Neural cell (in vitro differentiated cells): ENCODE measurements at regions not wholly inside any gene's neighbourhood (a gene's known extent, or its start where the extent isn't known, plus 50 kb on each side); places are given as distances from the start of the nearest gene placed in this dataset.

Experiments
- H2AFZ ChIP-seq: fragments of 200-600, 300-800 bp; sonication (generic), shearing (Covaris generic); 2 replicates; pipeline ENCODE4 v1.6.0; 2014; ENCODE audit warnings: low read depth, mild to moderate bottlenecking, antibody characterized with exemption, low read length, moderate library complexity
- H3F3A ChIP-seq: fragments of 200-600 bp; shearing (Covaris generic); 2 replicates; pipeline ENCODE4 v1.6.1; 2016; ENCODE audit warnings: mild to moderate bottlenecking, moderate library complexity, mixed read lengths, antibody characterized with exemption, low read length; ENCODE audit not compliant: insufficient read depth, poor library complexity, severe bottlenecking
- H3K27ac ChIP-seq: fragments of 200-600, 300-800 bp; sonication (generic), shearing (Covaris generic); 2 replicates; pipeline ENCODE4 v1.5.1; 2014; ENCODE audit warnings: mild to moderate bottlenecking, low read length, moderate library complexity
- H3K27me3 ChIP-seq: fragments of 300-800, 200-600 bp; sonication (generic), shearing (Covaris generic); 2 replicates; pipeline ENCODE4 v1.6.0; 2014; ENCODE audit warnings: mild to moderate bottlenecking, low read depth, low read length, moderate library complexity; ENCODE audit not compliant: insufficient read depth
- H3K36me3 ChIP-seq: fragments of 300-800, 200-600 bp; sonication (generic), shearing (Covaris generic); 2 replicates; pipeline ENCODE4 v1.5.1; 2014; ENCODE audit warnings: mild to moderate bottlenecking, antibody characterized with exemption, low read length, moderate library complexity; ENCODE audit not compliant: insufficient read depth
- H3K4me2 ChIP-seq: fragments of 300-800, 200-600 bp; sonication (generic), shearing (Covaris generic); 2 replicates; pipeline ENCODE4 v1.6.0; 2014; ENCODE audit warnings: mild to moderate bottlenecking, low read length
- H3K4me3 ChIP-seq: fragments of 300-800, 200-600 bp; sonication (generic), shearing (Covaris generic); 2 replicates; pipeline ENCODE4 v1.5.1; 2014; ENCODE audit warnings: mild to moderate bottlenecking, low read length, moderate library complexity
- H3K79me2 ChIP-seq: fragments of 200-600 bp; shearing (Covaris generic); replicated peaks from 2 replicates; pipeline ENCODE4 v1.6.0; 2014; ENCODE audit warnings: mild to moderate bottlenecking, low read length, moderate library complexity; ENCODE audit not compliant: insufficient read depth
- H3K9ac ChIP-seq: fragments of 300-800, 200-600 bp; sonication (generic), shearing (Covaris generic); 2 replicates; pipeline ENCODE4 v1.6.1; 2016; ENCODE audit warnings: mild to moderate bottlenecking, low read length, mixed read lengths
- H3K9me2 ChIP-seq: fragments of 200-600 bp; shearing (Covaris generic); 2 replicates; pipeline ENCODE4 v1.6.1; 2016; ENCODE audit warnings: mild to moderate bottlenecking, low read length, mixed read lengths; ENCODE audit not compliant: insufficient read depth
- H3K9me3 ChIP-seq: fragments of 200-600, 300-800 bp; sonication (generic), shearing (Covaris generic); 2 replicates; pipeline ENCODE4 v1.6.1; 2016; ENCODE audit warnings: mild to moderate bottlenecking, mixed run types, low read length, moderate library complexity, mixed read lengths
- H4K20me1 ChIP-seq: fragments of 200-600 bp; shearing (Covaris generic); 2 replicates; pipeline ENCODE4 v1.6.1; 2016; ENCODE audit warnings: mild to moderate bottlenecking, mixed run types; ENCODE audit not compliant: insufficient read depth
- CTCF ChIP-seq: fragments of 450-650 bp; IDR thresholded peaks from 2 replicates; pipeline ENCODE4 v1.5.1; 2014; ENCODE audit warnings: antibody characterized with exemption, mild to moderate bottlenecking, moderate library complexity; ENCODE audit not compliant: poor library complexity, severe bottlenecking
- EP300 ChIP-seq: fragments of 450-650 bp; conservative IDR thresholded peaks from 2 replicates; pipeline ENCODE4 v1.6.1; 2014; ENCODE audit warnings: antibody characterized with exemption, mild to moderate bottlenecking, moderate library complexity; ENCODE audit not compliant: poor library complexity, severe bottlenecking
- MXI1 ChIP-seq: fragments of 450-650 bp; conservative IDR thresholded peaks from 2 replicates; pipeline ENCODE4 v1.6.1; 2014; ENCODE audit warnings: antibody characterized with exemption, mild to moderate bottlenecking; ENCODE audit not compliant: poor library complexity, severe bottlenecking
- POLR2AphosphoS5 ChIP-seq: IDR thresholded peaks from 2 replicates; pipeline ENCODE4 v1.6.1; 2012
- RAD21 ChIP-seq: fragments of 450-650 bp; conservative IDR thresholded peaks from 2 replicates; pipeline ENCODE4 v1.6.1; 2014; ENCODE audit warnings: antibody characterized with exemption, mild to moderate bottlenecking, moderate library complexity
- REST ChIP-seq: IDR thresholded peaks from 2 replicates; pipeline ENCODE4 v1.6.1; 2012; ENCODE audit warnings: borderline replicate concordance
- SMC3 ChIP-seq: fragments of 450-650 bp; conservative IDR thresholded peaks from 2 replicates; pipeline ENCODE4 v1.6.1; 2014; ENCODE audit warnings: antibody characterized with exemption, mild to moderate bottlenecking, moderate library complexity; ENCODE audit not compliant: poor library complexity
- TAF1 ChIP-seq: IDR thresholded peaks from 2 replicates; pipeline ENCODE4 v1.6.1; 2012; ENCODE audit warnings: low read depth

- no peak overlapping the region for H3K4me3 ChIP-seq
Observed at GRCh38 chr10:105973902-105974301, 1190.6 kb downstream of the SORCS1 start.

GRCh38 chr10:105973360-105973759 lies 1191.1 kb downstream of the SORCS1 start:
- H3K4me3 ChIP-seq: no peak overlapping the region
- H4K20me1 ChIP-seq: no peaks in the 10 kb centered on the region
- no peaks in the 10 kb centered on the region for H3K9me3 ChIP-seq
- H3K9me2 ChIP-seq: no peaks in the 10 kb centered on the region
- no peak for TF ChIP-seq REST
- no peak for TF ChIP-seq POLR2AphosphoS5
- TF ChIP-seq CTCF: no peak
- TF ChIP-seq RAD21: no peak
- no peak for TF ChIP-seq SMC3
- TF ChIP-seq TAF1: no peak
- no peak overlapping the region for H3K27ac ChIP-seq
- no peaks in the 10 kb centered on the region for H3F3A ChIP-seq
- H3K9ac ChIP-seq: no peak overlapping the region
- H2AFZ ChIP-seq: no peak overlapping the region
- no peaks in the 10 kb centered on the region for H3K27me3 ChIP-seq
- H3K79me2 ChIP-seq: no peaks in the 10 kb centered on the region
- no peaks in the 10 kb centered on the region for H3K36me3 ChIP-seq
- no peak overlapping the region for H3K4me2 ChIP-seq

More at GRCh38 chr10:105973902-105974301, 1190.6 kb downstream of the SORCS1 start:
- H3K9me2 ChIP-seq: no peaks in the 10 kb centered on the region
- no peaks in the 10 kb centered on the region for H3K9me3 ChIP-seq
- no peak overlapping the region for H2AFZ ChIP-seq
- no peaks in the 10 kb centered on the region for H4K20me1 ChIP-seq
- TF ChIP-seq CTCF: no peak
- no peak for TF ChIP-seq REST
- TF ChIP-seq TAF1: no peak
- no peak for TF ChIP-seq SMC3
- TF ChIP-seq RAD21: no peak
- no peak for TF ChIP-seq MXI1
- TF ChIP-seq EP300: no peak
- TF ChIP-seq POLR2AphosphoS5: no peak
- no peaks in the 10 kb centered on the region for H3K79me2 ChIP-seq
- H3F3A ChIP-seq: no peaks in the 10 kb centered on the region
- H3K27ac ChIP-seq: no peak overlapping the region
- no peaks in the 10 kb centered on the region for H3K36me3 ChIP-seq
- H3K27me3 ChIP-seq: no peaks in the 10 kb centered on the region
- H3K9ac ChIP-seq: no peak overlapping the region
- H3K4me2 ChIP-seq: no peak overlapping the region
